ENCODE measurements at regions not wholly inside any gene's neighbourhood (a gene's known extent, or its start where the extent isn't known, plus 50 kb on each side); places are given as distances from the start of the nearest gene placed in this dataset.

DNA sequence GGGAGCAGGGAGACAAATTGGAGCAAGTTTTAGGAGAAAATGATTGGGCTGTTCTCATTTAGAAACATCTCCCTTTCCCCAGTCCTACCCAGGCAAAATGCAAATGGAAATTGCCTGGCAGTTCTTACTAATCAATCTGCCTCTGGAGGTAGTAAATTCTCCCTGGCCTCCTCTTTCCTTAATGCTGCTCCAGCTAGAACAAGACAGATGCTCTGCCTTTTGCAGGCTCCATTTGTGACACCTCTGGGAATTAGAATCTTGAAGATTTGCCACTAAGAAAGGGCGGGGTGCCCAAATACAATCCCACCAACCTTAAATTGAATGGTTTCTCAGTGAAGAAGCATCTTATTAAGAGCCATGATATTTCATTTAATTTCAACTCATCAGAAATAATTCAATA is 377.7 kb upstream of the CDH11 start:
- TF ChIP-seq, protein P1, sequence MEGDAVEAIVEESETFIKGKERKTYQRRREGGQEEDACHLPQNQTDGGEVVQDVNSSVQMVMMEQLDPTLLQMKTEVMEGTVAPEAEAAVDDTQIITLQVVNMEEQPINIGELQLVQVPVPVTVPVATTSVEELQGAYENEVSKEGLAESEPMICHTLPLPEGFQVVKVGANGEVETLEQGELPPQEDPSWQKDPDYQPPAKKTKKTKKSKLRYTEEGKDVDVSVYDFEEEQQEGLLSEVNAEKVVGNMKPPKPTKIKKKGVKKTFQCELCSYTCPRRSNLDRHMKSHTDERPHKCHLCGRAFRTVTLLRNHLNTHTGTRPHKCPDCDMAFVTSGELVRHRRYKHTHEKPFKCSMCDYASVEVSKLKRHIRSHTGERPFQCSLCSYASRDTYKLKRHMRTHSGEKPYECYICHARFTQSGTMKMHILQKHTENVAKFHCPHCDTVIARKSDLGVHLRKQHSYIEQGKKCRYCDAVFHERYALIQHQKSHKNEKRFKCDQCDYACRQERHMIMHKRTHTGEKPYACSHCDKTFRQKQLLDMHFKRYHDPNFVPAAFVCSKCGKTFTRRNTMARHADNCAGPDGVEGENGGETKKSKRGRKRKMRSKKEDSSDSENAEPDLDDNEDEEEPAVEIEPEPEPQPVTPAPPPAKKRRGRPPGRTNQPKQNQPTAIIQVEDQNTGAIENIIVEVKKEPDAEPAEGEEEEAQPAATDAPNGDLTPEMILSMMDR (IDR thresholded peaks at IDR 0.05) = no peak

DNA sequence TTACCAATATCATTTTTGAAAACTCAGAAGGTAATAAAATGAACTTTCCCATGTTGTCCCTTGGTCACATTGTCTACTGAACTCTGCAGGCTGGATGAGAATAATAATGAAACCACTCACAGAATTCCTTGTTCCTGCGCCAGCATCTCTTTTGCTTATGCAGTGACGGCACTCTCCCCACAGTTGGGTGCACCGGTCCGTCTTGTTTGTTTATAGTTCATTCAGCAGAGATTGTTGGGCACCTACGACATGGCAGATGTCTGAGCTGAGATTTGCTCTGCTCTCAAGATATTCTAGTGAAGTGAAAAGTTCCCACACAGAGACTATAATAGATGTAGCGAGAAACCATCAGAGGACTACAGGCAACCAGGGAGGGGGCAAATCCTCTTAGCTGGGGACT is 375.7 kb upstream of the CDH11 start:
- TF ChIP-seq, protein P1 (IDR thresholded peaks at IDR 0.05) = no peak

DNA sequence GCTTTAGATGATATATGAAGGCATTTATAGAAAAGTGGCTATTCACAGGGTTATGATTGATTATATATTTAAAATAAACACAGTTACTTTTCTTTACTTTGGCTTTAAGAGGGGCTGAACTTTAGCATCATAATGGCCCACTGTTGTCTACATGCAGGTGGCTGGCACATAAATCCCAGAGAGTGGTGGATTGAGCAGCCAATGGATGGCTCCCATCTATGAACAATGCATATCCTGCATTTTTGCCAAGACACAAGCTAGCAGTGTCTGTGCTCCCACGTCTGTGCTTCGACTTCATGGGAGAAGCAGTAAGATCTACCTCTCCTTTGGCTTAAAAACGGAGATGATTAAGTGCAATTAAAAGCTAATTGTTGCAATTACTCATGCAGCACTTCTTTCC is 373.2 kb upstream of the CDH11 start:
- TF ChIP-seq, protein P1 (IDR thresholded peaks at IDR 0.05) = no peak

DNA sequence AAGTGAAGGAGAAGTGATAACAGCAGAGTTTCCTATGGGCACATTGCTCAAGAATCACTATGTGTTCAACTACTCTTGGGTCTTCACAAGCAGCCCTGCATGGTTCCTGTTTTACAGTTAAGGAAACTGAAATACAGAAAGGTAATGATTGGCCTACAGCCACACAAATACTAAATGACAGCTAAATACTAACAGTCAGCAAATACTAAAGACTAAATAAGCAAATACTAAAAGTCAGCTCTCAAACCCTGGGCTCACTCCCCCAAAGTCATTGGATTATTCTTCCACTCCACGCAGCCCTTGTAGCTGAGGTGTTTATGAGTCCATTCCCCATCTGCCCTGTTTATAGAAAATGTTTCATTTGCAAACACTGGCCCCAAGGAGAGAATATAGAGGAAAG is 372.7 kb upstream of the CDH11 start:
- TF ChIP-seq, protein P1 (IDR thresholded peaks at IDR 0.05) = no peak

DNA sequence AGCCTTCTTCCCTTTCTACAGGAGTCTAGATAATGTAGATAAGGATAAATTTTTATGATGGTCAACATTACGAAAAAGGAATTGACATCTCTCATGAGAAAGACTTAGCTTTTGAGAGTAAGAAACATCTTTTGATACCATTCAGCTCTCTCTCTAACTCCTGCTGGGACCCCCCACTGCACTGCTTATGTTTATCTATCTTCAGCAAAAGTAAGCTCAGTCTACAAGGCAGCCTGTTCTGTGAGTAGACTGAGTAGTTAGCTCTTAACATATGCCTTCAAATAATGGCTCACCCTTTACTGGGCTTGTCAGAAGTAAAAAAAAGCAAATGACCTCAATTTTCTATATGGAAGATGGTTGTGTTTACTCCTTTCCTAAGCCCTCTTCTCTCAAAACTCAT is 372.2 kb upstream of the CDH11 start:
- TF ChIP-seq, protein P1 (IDR thresholded peaks at IDR 0.05) = no peak

DNA sequence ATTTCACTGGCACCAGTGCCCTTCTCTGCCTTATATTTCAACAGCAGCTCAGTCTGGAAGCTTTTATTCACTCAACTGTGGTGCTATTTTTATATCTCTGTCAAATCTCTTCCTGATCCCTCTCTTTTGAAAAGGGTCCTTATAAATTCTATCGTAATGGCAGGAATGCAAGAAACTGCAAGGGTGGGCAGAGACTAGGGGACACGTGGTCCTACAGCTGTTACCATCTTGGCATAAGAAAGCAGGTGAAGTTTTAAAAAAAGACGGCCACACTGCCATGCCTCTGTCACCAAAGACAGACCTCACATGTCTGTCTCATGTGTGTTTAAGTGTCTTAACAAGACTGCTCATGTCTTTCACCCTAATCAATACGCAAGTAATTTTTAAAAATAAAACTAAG is 368.4 kb upstream of the CDH11 start:
- TF ChIP-seq, protein P1 (IDR thresholded peaks at IDR 0.05) = no peak

DNA sequence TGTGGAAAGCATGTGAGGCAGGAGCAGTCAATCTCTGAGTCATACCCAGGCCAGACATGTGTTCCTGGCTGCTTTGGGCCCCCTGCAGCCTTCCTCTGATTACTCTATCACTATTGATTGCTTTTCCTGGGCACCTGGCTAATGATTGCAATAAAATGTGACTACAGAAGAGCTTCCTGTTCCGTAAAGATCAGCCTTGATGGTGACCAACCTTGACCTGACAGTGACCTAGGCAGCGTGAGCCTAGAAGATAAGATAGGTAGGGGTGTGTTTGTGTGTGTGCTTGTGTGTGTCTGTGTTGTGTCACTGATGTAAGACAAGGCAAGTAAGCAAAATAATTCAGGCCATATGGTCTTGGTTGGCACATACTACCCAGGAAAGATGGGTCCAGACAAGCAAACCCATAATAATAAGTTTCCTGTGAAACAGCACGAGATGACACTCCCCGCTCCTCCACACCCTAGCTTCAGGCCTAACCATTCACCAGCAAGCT is 367.7 kb upstream of the CDH11 start:
- TF ChIP-seq, protein P1 (IDR thresholded peaks at IDR 0.05) = no peak

DNA sequence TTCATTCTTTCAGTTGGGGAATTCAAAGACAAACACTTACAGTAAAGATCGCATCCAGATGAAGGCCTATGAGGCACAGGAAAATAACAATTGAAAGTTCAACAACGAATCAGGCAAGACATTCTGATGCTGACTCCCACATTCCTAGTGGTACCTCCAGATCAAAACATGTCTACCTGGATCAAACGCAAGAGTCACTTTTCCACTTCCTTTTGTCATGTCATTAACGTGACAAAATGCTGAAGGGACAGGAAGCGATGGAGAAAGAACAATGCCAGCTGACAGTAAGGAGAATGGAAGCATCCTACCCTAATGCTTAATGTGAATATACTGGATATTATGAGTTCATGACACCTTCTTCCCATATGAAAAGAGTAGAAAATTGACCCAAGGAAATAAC is 365.4 kb upstream of the CDH11 start:
- TF ChIP-seq, protein P1 (IDR thresholded peaks at IDR 0.05) = no peak
